ENCODE measurements at regions not wholly inside any gene's neighbourhood (a gene's known extent, or its start where the extent isn't known, plus 50 kb on each side); places are given as distances from the start of the nearest gene placed in this dataset.

DNA sequence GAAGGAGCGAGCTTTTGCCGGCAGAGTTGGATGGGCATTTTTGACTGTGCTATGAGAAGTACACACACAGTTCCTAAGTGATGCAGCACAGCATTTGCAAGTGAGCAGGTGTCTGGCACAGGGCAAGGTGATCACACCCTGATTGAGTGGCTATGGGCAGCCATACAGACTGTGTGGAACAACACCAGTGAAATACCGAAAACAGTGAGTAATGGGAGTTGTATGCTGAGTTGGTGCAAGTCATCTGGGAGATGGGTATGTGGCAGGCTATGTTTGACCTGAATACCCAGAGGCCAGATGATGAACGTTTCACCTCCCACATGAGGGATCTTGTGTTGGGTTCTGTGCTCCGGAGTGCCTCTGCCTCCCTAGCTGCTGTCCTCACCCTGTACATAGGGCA, 53.5 kb upstream of the TIPARP start:
- FAIRE-seq = no peak
- no peak for DNase-seq (ENCODE audit: extremely low spot score, insufficient read length, low read depth)

GRCh38 chr3:156620260-156620659, 54.1 kb upstream of the TIPARP start:
- no peak for FAIRE-seq
- DNase-seq (ENCODE audit: extremely low spot score, insufficient read length, low read depth) = no peak

GRCh38 chr3:156619376-156619775, 55.0 kb upstream of the TIPARP start:
- no peak for FAIRE-seq

DNA sequence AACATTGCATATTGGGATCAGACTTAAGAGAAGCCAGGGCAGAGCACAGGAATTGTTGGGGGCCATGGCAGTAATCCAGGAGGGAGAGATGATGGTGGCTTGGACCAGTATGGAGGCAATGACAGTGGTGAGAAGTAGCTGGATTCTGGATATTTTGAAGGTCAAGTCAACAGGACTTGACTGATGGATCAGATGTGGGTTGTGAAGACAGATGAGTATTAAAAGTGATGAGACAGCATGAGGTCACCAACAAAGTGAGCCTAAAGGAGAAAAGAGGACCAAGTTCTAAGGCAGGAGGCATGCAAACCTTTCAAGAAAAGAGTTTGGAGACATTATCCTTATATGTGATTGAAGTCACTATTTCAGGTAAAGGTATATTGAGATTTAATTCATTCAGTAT, 56.6 kb upstream of the TIPARP start:
- FAIRE-seq = no peak

More at GRCh38 chr3:156619376-156619775, 55.0 kb upstream of the TIPARP start:
- no peak for DNase-seq (ENCODE audit: extremely low spot score, insufficient read length, low read depth)

DNA sequence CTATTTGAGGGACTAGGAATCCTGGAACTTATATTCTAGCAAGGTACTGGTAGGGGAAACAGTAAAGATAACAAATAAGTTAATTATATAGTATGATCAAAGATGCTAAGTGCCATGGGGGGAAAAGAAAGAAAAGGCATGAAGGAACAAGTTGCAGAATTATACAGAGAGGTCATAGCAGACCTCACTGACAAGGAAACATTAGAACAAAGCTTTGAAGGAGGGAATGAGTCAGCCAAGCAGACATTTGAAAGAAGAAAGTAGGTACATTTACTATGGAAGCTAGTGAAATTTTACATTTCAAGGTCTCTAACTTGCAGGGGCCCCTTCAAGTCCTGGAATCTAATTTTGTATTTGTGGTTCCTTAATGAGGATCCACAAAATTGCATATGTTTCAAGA, 57.2 kb upstream of the TIPARP start:
- FAIRE-seq = no peak
- DNase-seq (ENCODE audit: extremely low spot score, insufficient read length, low read depth) = no peak

More for the DNA sequence above, 56.6 kb upstream of the TIPARP start:
- no peak for DNase-seq (ENCODE audit: extremely low spot score, insufficient read length, low read depth)

DNA sequence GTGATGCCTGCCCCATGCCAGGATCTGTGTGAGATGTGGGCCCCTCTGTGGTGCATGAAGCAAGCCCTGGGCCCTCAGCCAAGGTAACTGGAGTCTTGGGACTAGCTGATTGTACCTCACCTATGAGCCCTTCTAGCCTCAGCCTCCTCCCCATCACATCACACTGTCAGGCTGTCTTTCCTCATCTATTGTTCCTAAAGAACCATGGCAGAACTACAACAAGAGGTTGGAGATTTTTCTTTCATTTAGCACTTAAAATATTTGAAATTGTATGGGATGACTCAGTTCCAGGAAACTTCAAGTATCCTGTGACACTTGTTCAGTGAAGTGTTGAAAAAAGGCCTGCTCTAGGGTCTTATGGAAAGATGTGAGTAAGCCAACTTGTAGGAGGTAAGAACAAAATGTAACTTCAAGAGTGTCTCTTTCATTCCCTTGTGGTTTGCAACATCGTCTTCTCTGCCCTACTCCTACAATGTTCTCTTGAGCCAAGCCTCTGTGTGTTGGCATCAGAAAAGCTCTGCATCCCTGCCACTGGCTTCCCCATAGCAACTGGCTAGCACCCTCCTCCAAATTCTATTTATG, 58.7 kb upstream of the TIPARP start:
- no peak for FAIRE-seq
- no peak for DNase-seq (ENCODE audit: extremely low spot score, insufficient read length, low read depth)

DNA sequence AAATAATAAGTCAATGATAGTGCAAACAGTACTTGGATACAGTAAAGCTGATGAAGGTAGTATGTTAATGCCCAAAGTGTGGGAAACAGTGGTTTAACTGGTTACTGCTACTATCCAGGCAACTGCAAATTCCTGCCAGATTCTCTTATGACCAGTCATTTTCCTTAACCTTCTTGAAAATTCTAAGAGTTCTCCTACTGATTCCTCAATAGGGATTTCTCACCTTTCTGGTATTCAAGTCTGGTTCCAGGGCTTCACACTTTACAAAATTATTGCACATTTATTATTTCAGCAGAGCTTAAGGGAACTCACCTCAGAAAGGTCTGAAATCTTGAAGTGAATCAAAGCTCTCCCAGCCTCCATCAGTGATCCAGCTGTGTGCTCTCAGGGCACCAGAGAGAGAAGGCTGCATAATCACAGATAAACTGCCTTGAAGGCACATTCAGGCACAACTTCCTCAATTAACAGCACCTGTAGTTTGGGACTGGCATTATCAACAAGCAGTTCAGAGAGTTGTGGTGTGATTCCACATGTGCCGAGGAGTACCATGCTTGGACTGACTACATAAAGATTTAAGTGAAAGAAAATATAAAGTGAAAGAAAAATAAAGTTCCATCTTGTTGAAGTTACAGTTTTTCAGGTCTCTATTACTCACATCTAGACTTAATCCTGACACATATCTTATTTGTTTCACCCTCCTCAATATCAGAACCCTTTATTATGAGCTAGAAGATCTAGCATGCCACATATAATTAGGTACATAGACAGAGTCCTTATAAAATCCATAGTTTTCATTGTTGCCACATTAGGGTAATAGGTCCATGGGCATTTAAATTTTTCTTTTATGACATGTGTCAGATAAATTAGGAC, 59.5 kb upstream of the TIPARP start:
- peak; percentile 35 for FAIRE-seq
- no peak for DNase-seq (ENCODE audit: extremely low spot score, insufficient read length, low read depth)

DNA sequence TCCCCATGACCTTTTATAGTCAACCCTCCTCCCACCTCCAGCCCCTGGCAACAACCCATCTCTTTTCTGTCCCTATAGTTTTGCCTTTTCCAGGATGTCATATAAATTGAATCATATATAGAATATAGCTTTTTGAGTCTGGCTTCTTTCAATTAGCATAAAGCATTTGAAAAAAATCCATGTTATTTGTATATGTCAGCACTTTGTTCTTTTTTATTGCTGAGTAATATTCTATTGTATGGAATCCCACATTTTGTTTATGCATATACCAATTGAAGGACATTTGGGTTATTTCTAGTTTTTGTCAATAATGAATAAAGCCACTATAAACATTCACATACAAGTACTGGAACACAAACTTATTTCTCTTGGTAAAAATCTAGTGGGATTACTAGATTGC, 58.0 kb upstream of the SSR3 start:
- FAIRE-seq (no peak), DNase-seq (ENCODE audit: extremely low spot score, insufficient read length, low read depth) (no peak)

GRCh38 chr3:156611870-156612494, 57.1 kb upstream of the SSR3 start:
- no peak for DNase-seq (ENCODE audit: extremely low spot score, insufficient read length, low read depth)
- FAIRE-seq = no peak

- FAIRE-seq (no peak), DNase-seq (ENCODE audit: extremely low spot score, insufficient read length, low read depth) (no peak)
Measured at GRCh38 chr3:156610154-156610553, 55.2 kb upstream of the SSR3 start.

- FAIRE-seq (no peak), DNase-seq (ENCODE audit: extremely low spot score, insufficient read length, low read depth) (no peak)
Measured at GRCh38 chr3:156609546-156609945, 54.6 kb upstream of the SSR3 start.

DNA sequence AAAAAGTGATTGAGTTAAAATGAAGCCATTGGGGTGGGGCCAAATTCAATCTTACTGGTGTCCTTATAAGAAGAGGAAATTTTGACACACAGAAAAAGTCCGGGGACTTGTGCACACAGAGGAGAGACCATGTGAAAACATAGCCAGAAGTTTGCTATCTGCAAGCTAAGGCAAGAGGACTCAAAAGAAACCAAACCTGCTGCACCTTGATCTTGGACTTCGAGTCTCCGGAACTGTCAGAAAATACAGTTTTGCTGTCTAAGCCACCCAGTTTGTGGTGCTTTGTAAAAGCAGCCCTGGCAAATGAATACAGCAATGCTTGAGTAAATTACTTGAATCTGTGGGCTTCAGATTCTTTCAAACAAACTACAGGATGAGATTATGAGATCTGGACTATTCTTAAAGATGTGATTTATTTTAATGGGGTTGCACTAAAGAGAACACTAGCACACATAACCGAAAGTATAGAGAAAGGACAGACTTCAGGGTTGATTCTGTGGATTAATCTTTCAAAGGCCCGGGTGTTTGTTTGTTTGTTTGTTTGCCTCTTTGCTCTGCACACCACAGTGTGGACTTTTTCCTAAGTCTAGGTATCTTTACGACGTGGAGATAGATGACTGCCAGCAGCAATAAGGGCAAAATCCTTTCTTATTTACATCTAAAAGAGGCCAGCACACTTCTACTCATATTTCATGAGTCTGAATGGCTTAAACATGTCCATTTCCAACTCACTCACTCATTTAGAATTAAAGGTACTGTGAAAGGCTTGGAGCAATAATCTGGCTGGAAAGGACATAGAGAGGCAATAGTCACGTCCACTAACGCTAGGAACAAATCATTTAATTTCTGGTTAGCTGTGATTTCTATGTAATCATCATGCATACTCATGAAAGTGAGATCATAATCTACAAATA, 53.9 kb upstream of the SSR3 start:
- no peak for DNase-seq (ENCODE audit: extremely low spot score, insufficient read length, low read depth)
- no peak for FAIRE-seq

DNA sequence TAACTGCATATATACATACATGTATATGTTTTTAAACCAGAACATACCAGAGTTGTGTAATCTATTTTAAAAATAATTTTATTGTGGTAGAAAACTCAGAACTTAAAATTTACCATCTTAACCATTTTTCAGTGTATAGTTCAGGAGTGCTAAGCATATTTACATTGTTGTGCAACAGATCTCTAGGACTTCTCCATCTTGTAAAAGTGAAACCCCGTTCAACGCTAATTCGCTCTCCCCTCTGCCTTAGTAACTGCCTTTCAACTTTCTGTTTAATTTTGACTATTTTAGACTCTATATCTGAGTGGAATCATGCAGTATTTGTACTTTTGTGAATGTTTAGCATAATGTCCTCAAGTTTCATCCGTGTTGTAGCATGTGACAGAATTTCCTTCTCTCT, 51.8 kb upstream of the SSR3 start:
- FAIRE-seq (peak; percentile 67), DNase-seq (ENCODE audit: extremely low spot score, insufficient read length, low read depth) (no peak)

GRCh38 chr3:156605686-156606605, 51.0 kb upstream of the SSR3 start:
- DNase-seq (ENCODE audit: extremely low spot score, insufficient read length, low read depth) (no peak), FAIRE-seq (peak; percentile 9)

DNA sequence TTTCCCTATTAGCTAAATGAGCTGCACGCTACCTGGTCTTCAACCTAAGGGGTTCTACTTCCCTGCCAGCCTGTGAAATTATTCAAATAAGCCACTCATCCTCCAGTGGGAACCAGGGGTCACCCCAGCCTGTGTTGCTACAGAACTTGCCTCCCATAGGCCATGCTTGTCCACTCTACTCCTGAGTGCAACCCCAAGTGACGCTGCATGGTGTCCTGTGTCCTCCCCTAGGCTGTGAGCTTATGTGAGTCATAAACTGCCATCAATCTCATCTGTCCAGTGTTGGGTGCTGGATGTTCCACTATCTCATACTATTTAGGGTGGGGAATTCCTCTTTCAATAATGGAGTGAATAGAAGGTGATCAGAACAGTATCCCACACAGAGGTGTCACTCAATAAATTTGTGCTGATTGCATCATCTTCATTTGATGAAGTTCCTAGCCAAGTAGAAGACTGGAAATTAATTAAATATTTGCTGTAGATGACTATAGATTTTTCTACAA, 49.8 kb upstream of the SSR3 start:
- FAIRE-seq (no peak), DNase-seq (ENCODE audit: extremely low spot score, insufficient read length, low read depth) (no peak)

All from GM18507 (cell line).